Activated CD4-positive, alpha-beta memory T cell treated with anti-CD3 and anti-CD28 coated beads, Interleukin-2, amount 10 ng/mL, durations not matched to agents 7 days and 5 days (primary cell): ENCODE measurements at regions not wholly inside any gene's neighbourhood (a gene's known extent, or its start where the extent isn't known, plus 50 kb on each side); places are given as distances from the start of the nearest gene placed in this dataset.
"Not testable (repeated sequence)": the region's sequence is repeated elsewhere in the genome, so short reads cannot be mapped to it uniquely, and the experiment has no call there.

ENCODE experiments used
- CTCF ChIA-PET: fragments of 350-600 bp; sonication (Branson Sonifier 250); formaldehyde crosslinking; loops from one replicate; lab custom pipeline; 2021; ENCODE audit warnings: antibody characterized with exemption, inconsistent platforms; lab: Charles Lee
- POLR2A ChIA-PET: fragments of 350-600 bp; sonication (Branson Sonifier 250); formaldehyde crosslinking; loops from one replicate; lab custom pipeline; 2021; ENCODE audit warnings: antibody characterized with exemption; lab: Charles Lee
- DNase-seq: peaks from one replicate; pipeline ENCODE4 v3.0.0-alpha.2; 2020
- H3K27ac Mint-ChIP-seq: one replicate; pipeline ENCODE4 v1.8.0; 2021; ENCODE audit warnings: mild to moderate bottlenecking, mixed read lengths
- H3K27me3 Mint-ChIP-seq: one replicate; pipeline ENCODE4 v1.8.0; 2021; ENCODE audit warnings: mixed read lengths
- H3K36me3 Mint-ChIP-seq: one replicate; pipeline ENCODE4 v1.8.0; 2021; ENCODE audit warnings: low read depth, mixed read lengths
- H3K4me1 Mint-ChIP-seq: one replicate; pipeline ENCODE4 v1.8.0; 2021; ENCODE audit warnings: mixed read lengths
- H3K4me3 Mint-ChIP-seq: one replicate; pipeline ENCODE4 v1.8.0; 2021; ENCODE audit warnings: mild to moderate bottlenecking, mixed read lengths
- H3K9me3 Mint-ChIP-seq: one replicate; pipeline ENCODE4 v1.8.0; 2021; ENCODE audit warnings: mixed read lengths

GRCh38 chr17:79547171-79547570, 63.7 kb downstream of the RBFOX3 start:
- H3K9me3 Mint-ChIP-seq, POLR2A ChIA-PET, H3K27ac Mint-ChIP-seq, H3K27me3 Mint-ChIP-seq, CTCF ChIA-PET, H3K4me1 Mint-ChIP-seq, H3K36me3 Mint-ChIP-seq, DNase-seq, H3K4me3 Mint-ChIP-seq: not testable (repeated sequence)

- Mint-ChIP-seq H3K9me3 (no peaks in the 10 kb centered on the region), H3K4me1 (no peaks in the 10 kb centered on the region), H3K27me3 (no peaks in the 10 kb centered on the region), H3K36me3 (no peaks in the 10 kb centered on the region), H3K4me3 (no peak overlapping the region), H3K27ac (no peak overlapping the region)
- CTCF ChIA-PET: no interaction called here
- POLR2A ChIA-PET: no interaction called here
- no peak for DNase-seq
Measured at GRCh38 chr17:79546386-79546785, 64.5 kb downstream of the RBFOX3 start.

- Mint-ChIP-seq H3K36me3 (no peaks in the 10 kb centered on the region), H3K27ac (no peak overlapping the region), H3K9me3 (no peaks in the 10 kb centered on the region), H3K27me3 (no peaks in the 10 kb centered on the region), H3K4me1 (no peaks in the 10 kb centered on the region), H3K4me3 (no peak overlapping the region)
- DNase-seq: no peak
- ChIA-PET CTCF (interaction anchor here (0.5 kb wide), 1 partner anchor 1667 kb away, joined by 5 read pairs; no protein-coding TSS in a partner anchor), POLR2A (no interaction called here)
Measured at GRCh38 chr17:79545251-79546005, 65.4 kb downstream of the RBFOX3 start.

- H3K4me3 Mint-ChIP-seq: no peak overlapping the region
- no peaks in the 10 kb centered on the region for H3K4me1 Mint-ChIP-seq
- DNase-seq: no peak
- H3K36me3 Mint-ChIP-seq: no peaks in the 10 kb centered on the region
- ChIA-PET CTCF (no interaction called here), POLR2A (no interaction called here)
- no peak overlapping the region for H3K27ac Mint-ChIP-seq
- no peaks in the 10 kb centered on the region for H3K9me3 Mint-ChIP-seq
- no peaks in the 10 kb centered on the region for H3K27me3 Mint-ChIP-seq
Measured at GRCh38 chr17:79544142-79544914, 66.5 kb downstream of the RBFOX3 start.

- Mint-ChIP-seq H3K9me3 (no peaks in the 10 kb centered on the region), H3K36me3 (no peaks in the 10 kb centered on the region), H3K4me3 (no peak overlapping the region), H3K4me1 (no peaks in the 10 kb centered on the region), H3K27ac (no peak overlapping the region), H3K27me3 (no peaks in the 10 kb centered on the region)
- ChIA-PET CTCF (no interaction called here), POLR2A (no interaction called here)
- DNase-seq: no peak
Measured at GRCh38 chr17:79543531-79543930, 67.3 kb downstream of the RBFOX3 start.

GRCh38 chr17:79542718-79543117, 68.1 kb downstream of the RBFOX3 start:
- no peak overlapping the region for H3K27ac Mint-ChIP-seq
- H3K27me3 Mint-ChIP-seq: no peaks in the 10 kb centered on the region
- DNase-seq: no peak
- POLR2A ChIA-PET: no interaction called here
- H3K4me1 Mint-ChIP-seq: no peaks in the 10 kb centered on the region
- CTCF ChIA-PET: no interaction called here
- H3K9me3 Mint-ChIP-seq: no peaks in the 10 kb centered on the region
- H3K4me3 Mint-ChIP-seq: no peak overlapping the region
- H3K36me3 Mint-ChIP-seq: no peaks in the 10 kb centered on the region

- no peaks in the 10 kb centered on the region for H3K4me1 Mint-ChIP-seq
- ChIA-PET POLR2A (no interaction called here), CTCF (no interaction called here)
- DNase-seq: no peak
- no peak overlapping the region for H3K4me3 Mint-ChIP-seq
- no peak overlapping the region for H3K27ac Mint-ChIP-seq
- no peaks in the 10 kb centered on the region for H3K36me3 Mint-ChIP-seq
- H3K27me3 Mint-ChIP-seq: no peaks in the 10 kb centered on the region
- H3K9me3 Mint-ChIP-seq: no peaks in the 10 kb centered on the region
Measured at GRCh38 chr17:79541056-79541850, 69.6 kb downstream of the RBFOX3 start.

GRCh38 chr17:79539944-79540705, 70.7 kb downstream of the RBFOX3 start:
- no peaks in the 10 kb centered on the region for H3K27me3 Mint-ChIP-seq
- no peak overlapping the region for H3K4me3 Mint-ChIP-seq
- no peaks in the 10 kb centered on the region for H3K4me1 Mint-ChIP-seq
- ChIA-PET CTCF (no interaction called here), POLR2A (no interaction called here)
- no peaks in the 10 kb centered on the region for H3K9me3 Mint-ChIP-seq
- H3K27ac Mint-ChIP-seq: no peak overlapping the region
- DNase-seq: no peak
- no peaks in the 10 kb centered on the region for H3K36me3 Mint-ChIP-seq

- H3K9me3 Mint-ChIP-seq: no peaks in the 10 kb centered on the region
- H3K27ac Mint-ChIP-seq: no peak overlapping the region
- H3K27me3 Mint-ChIP-seq: no peaks in the 10 kb centered on the region
- ChIA-PET POLR2A (no interaction called here), CTCF (no interaction called here)
- H3K4me3 Mint-ChIP-seq: no peak overlapping the region
- H3K4me1 Mint-ChIP-seq: no peaks in the 10 kb centered on the region
- H3K36me3 Mint-ChIP-seq: no peaks in the 10 kb centered on the region
- DNase-seq: no peak
Measured at GRCh38 chr17:79538291-79538690, 72.6 kb downstream of the RBFOX3 start.

- POLR2A ChIA-PET: no interaction called here
Measured at GRCh38 chr17:79537686-79538085, 73.2 kb downstream of the RBFOX3 start.

GRCh38 chr17:79537061-79537460, 73.8 kb downstream of the RBFOX3 start:
- Mint-ChIP-seq H3K4me3 (no peak overlapping the region), H3K27ac (no peak overlapping the region), H3K9me3 (no peaks in the 10 kb centered on the region), H3K27me3 (no peaks in the 10 kb centered on the region), H3K36me3 (no peaks in the 10 kb centered on the region), H3K4me1 (no peaks in the 10 kb centered on the region)
- POLR2A ChIA-PET: no interaction called here
- DNase-seq: no peak
- CTCF ChIA-PET: no interaction called here

More at GRCh38 chr17:79537686-79538085, 73.2 kb downstream of the RBFOX3 start:
- CTCF ChIA-PET: no interaction called here
- Mint-ChIP-seq H3K4me1 (no peaks in the 10 kb centered on the region), H3K27ac (no peak overlapping the region), H3K9me3 (no peaks in the 10 kb centered on the region), H3K36me3 (no peaks in the 10 kb centered on the region), H3K27me3 (no peaks in the 10 kb centered on the region), H3K4me3 (no peak overlapping the region)
- DNase-seq: no peak

- Mint-ChIP-seq H3K36me3 (no peaks in the 10 kb centered on the region), H3K27me3 (no peaks in the 10 kb centered on the region), H3K4me1 (no peaks in the 10 kb centered on the region), H3K4me3 (no peak overlapping the region), H3K9me3 (no peaks in the 10 kb centered on the region), H3K27ac (no peak overlapping the region)
- CTCF ChIA-PET: no interaction called here
- DNase-seq: no peak
- POLR2A ChIA-PET: no interaction called here
Measured at GRCh38 chr17:79536212-79536840, 74.5 kb downstream of the RBFOX3 start.
